ENCODE measurements at regions not wholly inside any gene's neighbourhood (a gene's known extent, or its start where the extent isn't known, plus 50 kb on each side); places are given as distances from the start of the nearest gene placed in this dataset.

- TF ChIP-seq ZBTB33 (IDR thresholded peaks at IDR 0.05; ENCODE audit: borderline replicate concordance, low read depth) (no peak), USF1 (IDR thresholded peaks at IDR 0.05; ENCODE audit: borderline replicate concordance, low read depth) (no peak), CTCF (IDR thresholded peaks at IDR 0.05) (no peak), YY1 (IDR thresholded peaks at IDR 0.05; ENCODE audit: low read depth) (no peak), POLR2AphosphoS5 (IDR thresholded peaks at IDR 0.05; ENCODE audit: low read depth, low read length) (no peak), GATA2 (CRISPR knock-in tag; IDR thresholded peaks at IDR 0.05) (no peak), REST (IDR thresholded peaks at IDR 0.05; ENCODE audit: low read depth, low read length) (no peak), MAX (IDR thresholded peaks at IDR 0.05; ENCODE audit: low read depth) (no peak), JUND (IDR thresholded peaks at IDR 0.05) (no peak)
These were observed 167.4 kb downstream of the TNFSF18 start for GRCh38 chr1:172883387-172883791.

Measured in SK-N-SH (cell line).